Mesendoderm (in vitro differentiated cells): ENCODE measurements at regions not wholly inside any gene's neighbourhood (a gene's known extent, or its start where the extent isn't known, plus 50 kb on each side); places are given as distances from the start of the nearest gene placed in this dataset.

Experiments used
- DNase-seq: peaks from one replicate; pipeline ENCODE4 v3.0.0; 2013
- H2AK5ac ChIP-seq: 2 replicates; pipeline ENCODE4 v1.6.1; 2013; ENCODE audit warnings: low read length, inconsistent platforms
- H2BK120ac ChIP-seq: 2 replicates; pipeline ENCODE4 v1.6.1; 2013; ENCODE audit warnings: low read depth, mild to moderate bottlenecking, low read length, moderate library complexity, mixed read lengths
- H2BK15ac ChIP-seq: replicated peaks from 2 replicates; pipeline ENCODE4 v1.6.1; 2013; ENCODE audit warnings: low read depth, mild to moderate bottlenecking, moderate library complexity
- H2BK5ac ChIP-seq: 2 replicates; pipeline ENCODE4 v1.6.1; 2013; ENCODE audit warnings: low read length, inconsistent platforms
- H3K18ac ChIP-seq: 2 replicates; pipeline ENCODE4 v1.6.1; 2013; ENCODE audit warnings: mild to moderate bottlenecking, low read length, mixed read lengths
- H3K23ac ChIP-seq: one replicate; pipeline ENCODE4 v1.6.1; 2013; ENCODE audit warnings: low read length
- H3K27ac ChIP-seq: 2 replicates; pipeline ENCODE4 v1.5.1; 2013; ENCODE audit warnings: low read depth, mild to moderate bottlenecking, inconsistent platforms, low read length, moderate library complexity
- H3K27me3 ChIP-seq: 2 replicates; pipeline ENCODE4 v1.6.1; 2013; ENCODE audit warnings: low read length, control low read depth, mild to moderate bottlenecking, inconsistent platforms; ENCODE audit not compliant: insufficient read depth, poor library complexity
- H3K36me3 ChIP-seq: 2 replicates; pipeline ENCODE4 v1.6.1; 2013; ENCODE audit warnings: low read length, inconsistent platforms; ENCODE audit not compliant: control insufficient read depth, insufficient read depth
- H3K4ac ChIP-seq: one replicate; pipeline ENCODE4 v1.6.1; 2013; ENCODE audit warnings: low read depth, mild to moderate bottlenecking, low read length, moderate library complexity
- H3K4me1 ChIP-seq: 2 replicates; pipeline ENCODE4 v1.6.1; 2013; ENCODE audit warnings: low read depth, low read length, inconsistent platforms; ENCODE audit not compliant: control insufficient read depth
- H3K4me2 ChIP-seq: 2 replicates; pipeline ENCODE4 v1.6.1; 2013; ENCODE audit warnings: low read length
- H3K4me3 ChIP-seq: 2 replicates; pipeline ENCODE4 v1.5.1; 2013; ENCODE audit warnings: mild to moderate bottlenecking, low read length
- H3K56ac ChIP-seq: one replicate; pipeline ENCODE4 v1.6.1; 2013; ENCODE audit warnings: low read length
- H3K79me1 ChIP-seq: 2 replicates; pipeline ENCODE4 v1.6.1; 2013; ENCODE audit warnings: low read length, inconsistent platforms
- H3K79me2 ChIP-seq: 2 replicates; pipeline ENCODE4 v1.6.1; 2013; ENCODE audit warnings: mild to moderate bottlenecking, low read length; ENCODE audit not compliant: control insufficient read depth, insufficient read depth
- H3K9ac ChIP-seq: 2 replicates; pipeline ENCODE4 v1.6.1; 2013; ENCODE audit warnings: low read length, inconsistent platforms
- H4K5ac ChIP-seq: one replicate; pipeline ENCODE4 v1.6.1; 2013; ENCODE audit warnings: low read length
- H4K8ac ChIP-seq: one replicate; pipeline ENCODE4 v1.6.1; 2013; ENCODE audit warnings: low read depth, mild to moderate bottlenecking, control low read depth, low read length, moderate library complexity
- WGBS: extraction: QIAGEN DNeasy Blood & Tissue Kit; methylation state at CpG from one replicate; pipeline ENCODE4 v1.1.7; 2013; ENCODE audit warnings: low lambda C conversion rate, missing lambda C conversion rate; ENCODE audit not compliant: insufficient coverage; ENCODE audit errors: extremely low coverage; 5-methylcytosine and 5-hydroxymethylcytosine counted together

- H3K9ac ChIP-seq = no peak overlapping the region
- WGBS = no CpG with 5 or more reads among the region's 7 CpGs
Observed at GRCh38 chr5:72662936-72663335, 153.5 kb upstream of the TNPO1 start.

GRCh38 chr5:72662305-72662704 is 154.2 kb upstream of the TNPO1 start:
- Histone ChIP-seq H3K23ac (no peak overlapping the region), H3K4me1 (peaks cover 3% of the 10 kb centered on the region), H4K5ac (no peak overlapping the region), H2BK120ac (no peak overlapping the region), H3K4me2 (no peak overlapping the region), H4K8ac (no peak overlapping the region), H2AK5ac (no peak overlapping the region), H2BK15ac (no peak overlapping the region), H3K56ac (no peak overlapping the region), H3K18ac (no peak overlapping the region), H3K4ac (no peak overlapping the region), H3K79me1 (no peaks in the 10 kb centered on the region), H3K27ac (no peak overlapping the region), H3K4me3 (no peak overlapping the region), H3K27me3 (no peaks in the 10 kb centered on the region), H2BK5ac (no peak overlapping the region), H3K9ac (no peak overlapping the region), H3K79me2 (no peaks in the 10 kb centered on the region), H3K36me3 (no peaks in the 10 kb centered on the region)
- DNase-seq = no peak
- WGBS = no CpG with 5 or more reads among the region's 3 CpGs

More at GRCh38 chr5:72662936-72663335, 153.5 kb upstream of the TNPO1 start:
- Histone ChIP-seq H3K4ac (no peak overlapping the region), H3K23ac (no peak overlapping the region), H3K79me2 (no peaks in the 10 kb centered on the region), H4K5ac (no peak overlapping the region), H3K27me3 (no peaks in the 10 kb centered on the region), H3K36me3 (no peaks in the 10 kb centered on the region), H3K4me1 (peaks cover 3% of the 10 kb centered on the region), H2BK120ac (no peak overlapping the region), H2AK5ac (no peak overlapping the region), H3K4me3 (no peak overlapping the region), H3K27ac (no peak overlapping the region), H3K56ac (no peak overlapping the region), H3K18ac (no peak overlapping the region), H2BK5ac (no peak overlapping the region), H2BK15ac (no peak overlapping the region), H3K4me2 (no peak overlapping the region), H3K79me1 (no peaks in the 10 kb centered on the region), H4K8ac (no peak overlapping the region)
- peak; percentile 30 for DNase-seq

GRCh38 chr5:72661405-72661804 is 154.2 kb upstream of the ZNF366 start:
- Histone ChIP-seq H3K27me3 (no peaks in the 10 kb centered on the region), H3K36me3 (no peaks in the 10 kb centered on the region), H3K23ac (no peak overlapping the region), H3K9ac (no peak overlapping the region), H3K79me2 (no peaks in the 10 kb centered on the region), H4K5ac (no peak overlapping the region), H3K4me2 (no peak overlapping the region), H3K27ac (no peak overlapping the region), H2AK5ac (no peak overlapping the region), H3K56ac (no peak overlapping the region), H2BK120ac (no peak overlapping the region), H2BK5ac (no peak overlapping the region), H3K79me1 (no peaks in the 10 kb centered on the region), H4K8ac (no peak overlapping the region), H2BK15ac (no peak overlapping the region), H3K4me1 (peaks cover 3% of the 10 kb centered on the region), H3K4ac (no peak overlapping the region), H3K18ac (no peak overlapping the region), H3K4me3 (no peak overlapping the region)
- peak; percentile 31 for DNase-seq
- no CpG with 5 or more reads among the region's 2 CpGs for WGBS

GRCh38 chr5:72659726-72660125 is 152.5 kb upstream of the ZNF366 start:
- Histone ChIP-seq H3K4ac (no peak overlapping the region), H3K79me2 (no peaks in the 10 kb centered on the region), H3K9ac (no peak overlapping the region), H3K27ac (no peak overlapping the region), H2BK15ac (no peak overlapping the region), H3K36me3 (no peaks in the 10 kb centered on the region), H3K4me1 (peaks cover 3% of the 10 kb centered on the region), H3K27me3 (no peaks in the 10 kb centered on the region), H2BK5ac (no peak overlapping the region), H3K56ac (no peak overlapping the region), H3K4me3 (no peak overlapping the region), H4K5ac (no peak overlapping the region), H3K23ac (no peak overlapping the region), H3K79me1 (no peaks in the 10 kb centered on the region), H2AK5ac (no peak overlapping the region), H3K18ac (no peak overlapping the region), H2BK120ac (no peak overlapping the region), H4K8ac (no peak overlapping the region), H3K4me2 (no peak overlapping the region)
- WGBS = no CpG with 5 or more reads among the region's 4 CpGs
- DNase-seq = no peak

GRCh38 chr5:72658761-72659540 is 151.7 kb upstream of the ZNF366 start:
- H3K18ac ChIP-seq = no peak overlapping the region
- peak; percentile 78 for DNase-seq
- no peaks in the 10 kb centered on the region for H3K36me3 ChIP-seq
- no peak overlapping the region for H2BK5ac ChIP-seq
- no peaks in the 10 kb centered on the region for H3K79me1 ChIP-seq
- H3K27me3 ChIP-seq = no peaks in the 10 kb centered on the region
- H2AK5ac ChIP-seq = no peak overlapping the region
- no peak overlapping the region for H3K9ac ChIP-seq
- no peak overlapping the region for H3K23ac ChIP-seq
- H3K4me3 ChIP-seq = no peak overlapping the region
- H3K79me2 ChIP-seq = no peaks in the 10 kb centered on the region
- H3K4me2 ChIP-seq = no peak overlapping the region
- H4K8ac ChIP-seq = no peak overlapping the region
- no peak overlapping the region for H3K4ac ChIP-seq
- H3K27ac ChIP-seq = no peak overlapping the region
- H3K56ac ChIP-seq = no peak overlapping the region
- WGBS = no CpG with 5 or more reads among the region's 4 CpGs
- no peak overlapping the region for H2BK15ac ChIP-seq
- peaks cover 3% of the 10 kb centered on the region for H3K4me1 ChIP-seq
- no peak overlapping the region for H4K5ac ChIP-seq
- H2BK120ac ChIP-seq = no peak overlapping the region

- no CpG with 5 or more reads among the region's 3 CpGs for WGBS
- no peak overlapping the region for H3K56ac ChIP-seq
- no peak overlapping the region for H2BK5ac ChIP-seq
- no peak overlapping the region for H3K4me2 ChIP-seq
- no peak overlapping the region for H4K8ac ChIP-seq
- no peak overlapping the region for H2AK5ac ChIP-seq
- H3K79me2 ChIP-seq = no peaks in the 10 kb centered on the region
- H2BK120ac ChIP-seq = no peak overlapping the region
- H3K4ac ChIP-seq = no peak overlapping the region
- H3K9ac ChIP-seq = no peak overlapping the region
- no peaks in the 10 kb centered on the region for H3K27me3 ChIP-seq
- H3K27ac ChIP-seq = no peak overlapping the region
- no peak overlapping the region for H4K5ac ChIP-seq
- no peaks in the 10 kb centered on the region for H3K36me3 ChIP-seq
- H3K4me3 ChIP-seq = no peak overlapping the region
- no peak overlapping the region for H2BK15ac ChIP-seq
- no peak for DNase-seq
- H3K18ac ChIP-seq = no peak overlapping the region
- H3K79me1 ChIP-seq = no peaks in the 10 kb centered on the region
- no peak overlapping the region for H3K23ac ChIP-seq
- peaks cover 3% of the 10 kb centered on the region for H3K4me1 ChIP-seq
Observed at GRCh38 chr5:72658161-72658560, 151.0 kb upstream of the ZNF366 start.
